HEK293 (cell line): ENCODE measurements at regions not wholly inside any gene's neighbourhood (a gene's known extent, or its start where the extent isn't known, plus 50 kb on each side); places are given as distances from the start of the nearest gene placed in this dataset.

ENCODE experiments used
- CTCF ChIA-PET: fragments of 350-600 bp; formaldehyde crosslinking; extraction: SDS; loops from one replicate; lab custom pipeline; 2021; ENCODE audit warnings: antibody characterized with exemption; lab: Yijun Ruan, JAX
- POLR2A ChIA-PET: fragments of 300-600 bp; formaldehyde crosslinking; extraction: SDS; loops from one replicate; lab custom pipeline; 2020; ENCODE audit warnings: antibody characterized with exemption, inconsistent platforms; lab: Yijun Ruan, JAX
- H3K27ac ChIP-seq: fragments of 200-500 bp; sonication (Bioruptor generic); 2 replicates; pipeline ENCODE4 v1.5.1; 2014; ENCODE audit warnings: low read depth, low read length, control low read depth, inconsistent platforms; ENCODE audit errors: extremely low read depth
- H3K36me3 ChIP-seq, 2 experiments: fragments of 200-500 bp in 1 of 2; sonication (Bioruptor generic) in 1 of 2; 1 replicate in 1 of 2; 2 replicates in 1 of 2; pipeline ENCODE4 v1.5.1; 2014 to 2017; ENCODE audit warnings: inconsistent platforms in 2 of 2, low read length in 2 of 2; ENCODE audit not compliant: control insufficient read depth in 2 of 2, insufficient read depth in 1 of 2
- H3K4me1 ChIP-seq: fragments of 200-500 bp; sonication (Bioruptor generic); 2 replicates; pipeline ENCODE4 v1.5.1; 2014; ENCODE audit warnings: mild to moderate bottlenecking, low read length, inconsistent platforms; ENCODE audit not compliant: control insufficient read depth, insufficient read depth
- H3K4me3 ChIP-seq: 2 replicates; pipeline ENCODE4 v1.5.1; 2011; ENCODE audit warnings: low read depth, mild to moderate bottlenecking, control low read depth, low read length, moderate library complexity
- H3K9me3 ChIP-seq: fragments of 200-500 bp; sonication (Bioruptor generic); 2 replicates; pipeline ENCODE4 v1.5.1; 2014; ENCODE audit warnings: low read depth, low read length, inconsistent platforms; ENCODE audit not compliant: control insufficient read depth, insufficient read depth
- GFI1B ChIP-seq: fragments of 450-650 bp; formaldehyde crosslinking; IDR thresholded peaks from 2 replicates; pipeline ENCODE4 v1.5.1; 2016; ENCODE audit warnings: missing biosample characterization, missing genetic modification characterization
- HOXD13 ChIP-seq: sonication (generic); formaldehyde crosslinking; IDR thresholded peaks from 2 replicates; pipeline ENCODE4 v1.8.0; 2022; ENCODE audit warnings: missing genetic modification reagents, borderline replicate concordance
- KLF1 ChIP-seq: fragments of 450-650 bp; formaldehyde crosslinking; IDR thresholded peaks from 2 replicates; pipeline ENCODE4 v1.5.1; 2016; ENCODE audit warnings: missing biosample characterization, missing genetic modification characterization
- MZF1 ChIP-seq: fragments of 450-650 bp; formaldehyde crosslinking; IDR thresholded peaks from 2 replicates; pipeline ENCODE4 v1.5.1; 2017; ENCODE audit warnings: missing biosample characterization, missing genetic modification characterization, borderline replicate concordance
- SP2 ChIP-seq: fragments of 450-650 bp; formaldehyde crosslinking; IDR thresholded peaks from 2 replicates; pipeline ENCODE4 v1.5.1; 2016; ENCODE audit warnings: missing biosample characterization, missing genetic modification characterization
- TRIM28 ChIP-seq: IDR thresholded peaks from 2 replicates; pipeline ENCODE4 v1.6.1; 2011; ENCODE audit warnings: low read length, control low read depth, borderline replicate concordance
- ZFP3 ChIP-seq: fragments of 450-650 bp; formaldehyde crosslinking; IDR thresholded peaks from 2 replicates; pipeline ENCODE4 v1.5.1; 2016; ENCODE audit warnings: low read depth, missing biosample characterization, missing genetic modification characterization
- ZNF114 ChIP-seq: fragments of 450-650 bp; formaldehyde crosslinking; IDR thresholded peaks from 2 replicates; pipeline ENCODE4 v1.5.0; 2017; ENCODE audit warnings: missing biosample characterization, missing genetic modification characterization
- ZNF239 ChIP-seq: fragments of 450-650 bp; formaldehyde crosslinking; IDR thresholded peaks from 2 replicates; pipeline ENCODE4 v1.5.1; 2016; ENCODE audit warnings: missing biosample characterization, missing genetic modification characterization
- ZNF366 ChIP-seq: fragments of 450-650 bp; formaldehyde crosslinking; conservative IDR thresholded peaks from 2 replicates; pipeline ENCODE4 v1.5.1; 2016; ENCODE audit warnings: missing biosample characterization, missing genetic modification characterization
- ZNF433 ChIP-seq: fragments of 450-650 bp; formaldehyde crosslinking; IDR thresholded peaks from 2 replicates; pipeline ENCODE4 v1.5.1; 2016; ENCODE audit warnings: missing biosample characterization, missing genetic modification characterization, low read depth
- ZNF473 ChIP-seq: fragments of 450-650 bp; formaldehyde crosslinking; IDR thresholded peaks from 2 replicates; pipeline ENCODE4 v1.5.1; 2017; ENCODE audit warnings: missing biosample characterization, missing genetic modification characterization
- ZNF548 ChIP-seq: fragments of 450-650 bp; formaldehyde crosslinking; IDR thresholded peaks from 2 replicates; pipeline ENCODE4 v1.5.1; 2016; ENCODE audit warnings: missing biosample characterization, missing genetic modification characterization
- ZNF549 ChIP-seq: fragments of 450-650 bp; IDR thresholded peaks from 2 replicates; pipeline ENCODE4 v1.5.1; 2018; ENCODE audit warnings: missing biosample characterization, missing genetic modification characterization, mild to moderate bottlenecking, inconsistent platforms, moderate library complexity
- ZNF670 ChIP-seq: fragments of 450-650 bp; formaldehyde crosslinking; IDR thresholded peaks from 2 replicates; pipeline ENCODE4 v1.5.1; 2016; ENCODE audit warnings: missing biosample characterization, missing genetic modification characterization, low read depth
- ZNF707 ChIP-seq: fragments of 450-650 bp; formaldehyde crosslinking; IDR thresholded peaks from 2 replicates; pipeline ENCODE4 v1.5.1; 2016; ENCODE audit warnings: missing biosample characterization, missing genetic modification characterization
- ZNF747 ChIP-seq: fragments of 450-650 bp; formaldehyde crosslinking; IDR thresholded peaks from 2 replicates; pipeline ENCODE4 v1.5.1; 2016; ENCODE audit warnings: missing biosample characterization, missing genetic modification characterization
- ZSCAN23 ChIP-seq: fragments of 450-650 bp; formaldehyde crosslinking; IDR thresholded peaks from 2 replicates; pipeline ENCODE4 v1.5.1; 2016; ENCODE audit warnings: missing biosample characterization, missing genetic modification characterization
- TF ChIP-seq, protein P1 (sequence below): fragments of 450-650 bp; formaldehyde crosslinking; IDR thresholded peaks from 2 replicates; pipeline ENCODE4 v1.5.1; 2016; ENCODE audit warnings: missing biosample characterization, missing genetic modification characterization
- TF ChIP-seq, protein P2 (sequence below): fragments of 450-650 bp; formaldehyde crosslinking; IDR thresholded peaks from 2 replicates; pipeline ENCODE4 v1.5.1; 2016; ENCODE audit warnings: missing biosample characterization, missing genetic modification characterization
- TF ChIP-seq, protein P3 (sequence below): fragments of 450-650 bp; formaldehyde crosslinking; IDR thresholded peaks from 2 replicates; pipeline ENCODE4 v1.5.1; 2017; ENCODE audit warnings: missing biosample characterization, mild to moderate bottlenecking, missing genetic modification characterization, moderate library complexity
- TF ChIP-seq, protein P4 (sequence below): fragments of 450-650 bp; IDR thresholded peaks from 2 replicates; pipeline ENCODE4 v1.5.1; 2018; ENCODE audit warnings: missing biosample characterization, missing genetic modification characterization

DNA sequence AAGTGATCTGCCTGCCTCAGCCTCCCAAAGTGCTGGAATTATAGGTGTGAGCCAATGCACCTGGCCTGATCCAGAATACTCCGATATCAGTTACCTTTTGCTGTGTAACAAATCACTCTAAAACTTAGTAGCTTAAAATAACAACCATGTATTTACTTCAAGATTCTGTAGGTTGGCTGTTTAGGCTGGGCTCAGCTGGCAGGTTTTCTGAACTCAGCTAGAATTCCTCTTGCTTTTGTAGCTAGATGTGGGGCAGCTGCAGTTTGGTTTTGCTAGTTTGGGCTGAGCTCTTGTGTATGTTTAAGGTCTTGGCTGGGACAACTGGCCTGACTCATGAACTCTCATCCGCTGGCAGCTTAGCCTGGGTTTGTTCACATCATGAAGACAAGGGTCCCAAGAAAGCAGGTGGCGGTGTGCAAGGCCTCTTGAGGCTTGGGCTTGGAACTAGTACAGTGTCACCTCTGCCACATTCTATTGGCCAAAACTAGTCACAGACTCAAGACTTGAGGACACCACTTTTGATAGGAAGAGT is 138.3 kb upstream of the SHB start:
- H3K4me1 ChIP-seq, result no peaks in the 10 kb centered on the region
- H3K9me3 ChIP-seq, result no peaks in the 10 kb centered on the region
- POLR2A ChIA-PET, result no interaction called here
- TF ChIP-seq ZNF433 (tag by site-specific recombination) (no peak), ZNF366 (tag by site-specific recombination) (no peak), ZSCAN23 (no peak), ZNF747 (tag by site-specific recombination) (no peak), HOXD13 (CRISPR knock-in tag) (no peak), ZNF707 (tag by site-specific recombination) (no peak), ZNF114 (no peak), ZNF548 (tag by site-specific recombination) (no peak), ZNF670 (tag by site-specific recombination) (no peak), ZNF549 (tag by site-specific recombination) (no peak)
- TF ChIP-seq, protein P1, sequence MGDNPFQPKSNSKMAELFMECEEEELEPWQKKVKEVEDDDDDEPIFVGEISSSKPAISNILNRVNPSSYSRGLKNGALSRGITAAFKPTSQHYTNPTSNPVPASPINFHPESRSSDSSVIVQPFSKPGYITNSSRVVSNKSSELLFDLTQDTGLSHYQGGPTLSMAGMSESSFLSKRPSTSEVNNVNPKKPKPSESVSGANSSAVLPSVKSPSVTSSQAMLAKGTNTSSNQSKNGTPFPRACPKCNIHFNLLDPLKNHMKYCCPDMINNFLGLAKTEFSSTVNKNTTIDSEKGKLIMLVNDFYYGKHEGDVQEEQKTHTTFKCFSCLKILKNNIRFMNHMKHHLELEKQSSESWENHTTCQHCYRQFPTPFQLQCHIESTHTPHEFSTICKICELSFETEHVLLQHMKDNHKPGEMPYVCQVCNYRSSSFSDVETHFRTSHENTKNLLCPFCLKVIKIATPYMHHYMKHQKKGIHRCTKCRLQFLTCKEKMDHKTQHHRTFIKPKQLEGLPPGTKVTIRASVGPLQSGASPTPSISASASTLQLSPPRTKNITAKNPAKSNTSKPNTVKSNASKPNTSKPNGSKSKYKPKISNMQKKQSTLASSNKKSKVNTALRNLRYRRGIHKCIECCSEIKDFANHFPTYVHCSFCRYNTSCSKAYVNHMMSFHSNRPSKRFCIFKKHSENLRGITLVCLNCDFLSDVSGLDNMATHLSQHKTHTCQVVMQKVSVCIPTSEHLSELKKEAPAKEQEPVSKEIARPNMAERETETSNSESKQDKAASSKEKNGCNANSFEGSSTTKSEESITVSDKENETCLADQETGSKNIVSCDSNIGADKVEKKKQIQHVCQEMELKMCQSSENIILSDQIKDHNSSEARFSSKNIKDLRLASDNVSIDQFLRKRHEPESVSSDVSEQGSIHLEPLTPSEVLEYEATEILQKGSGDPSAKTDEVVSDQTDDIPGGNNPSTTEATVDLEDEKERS (tag by site-specific recombination), result no peak
- H3K36me3 ChIP-seq, result no peaks in the 10 kb centered on the region
- H3K4me3 ChIP-seq, result no peak overlapping the region
- no peak overlapping the region for H3K27ac ChIP-seq
- CTCF ChIA-PET, result no interaction called here

DNA sequence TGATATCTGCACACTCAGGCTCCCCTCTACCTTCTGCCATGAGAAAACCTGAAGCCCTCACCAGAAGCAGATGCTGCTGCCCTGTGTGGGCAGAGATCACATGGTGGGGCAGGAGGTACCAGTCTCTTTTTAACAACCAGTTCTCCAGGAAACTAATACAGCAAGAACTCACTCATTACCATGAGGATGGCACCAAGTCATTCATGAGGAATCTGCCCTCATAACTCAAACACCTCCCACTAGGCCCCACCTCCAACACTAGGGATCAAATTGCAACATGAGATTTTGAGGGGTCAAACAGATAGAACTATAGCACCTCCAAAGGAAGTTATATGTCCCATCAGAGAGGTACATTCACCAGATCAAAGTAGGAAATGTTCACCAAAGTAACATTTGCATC is 136.3 kb upstream of the SHB start:
- Histone ChIP-seq H3K4me1 (no peaks in the 10 kb centered on the region), H3K27ac (no peak overlapping the region), H3K4me3 (no peak overlapping the region), H3K9me3 (no peaks in the 10 kb centered on the region), H3K36me3 (no peaks in the 10 kb centered on the region)
- ChIA-PET CTCF (no interaction called here), POLR2A (no interaction called here)
- no peak for TF ChIP-seq ZNF473
- no peak for TF ChIP-seq TRIM28
- no peak for TF ChIP-seq MZF1
- no peak for TF ChIP-seq ZFP3

DNA sequence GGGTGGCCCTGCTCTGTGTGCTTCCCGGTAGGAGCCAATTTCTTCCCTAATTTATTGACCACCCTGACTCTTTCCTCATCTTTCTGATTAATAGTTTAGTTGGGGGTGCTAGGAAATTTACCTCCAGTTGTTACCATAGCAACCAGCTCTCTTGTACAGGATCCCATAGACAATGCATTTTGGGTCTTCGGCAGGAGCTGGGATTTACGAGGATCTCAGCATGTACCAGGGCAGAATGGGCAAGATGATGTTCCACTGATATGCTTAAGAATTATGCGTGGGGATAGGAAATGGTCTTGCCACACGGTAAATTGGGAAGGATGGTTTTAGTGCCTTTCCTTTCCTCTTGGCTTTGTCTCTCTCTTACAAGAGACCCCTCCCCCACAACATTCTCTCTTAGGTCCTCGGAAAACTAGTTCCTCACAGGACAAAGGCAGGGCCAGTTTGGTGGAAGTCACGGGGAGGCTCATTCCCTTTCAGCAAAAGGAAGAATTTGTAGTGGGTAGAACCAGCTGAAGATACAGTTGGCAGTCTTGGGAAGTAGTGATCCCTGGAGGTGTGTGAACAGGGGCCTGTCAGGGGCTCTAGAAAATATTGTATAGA is 133.4 kb upstream of the SHB start:
- no peaks in the 10 kb centered on the region for H3K36me3 ChIP-seq
- no peaks in the 10 kb centered on the region for H3K4me1 ChIP-seq
- H3K4me3 ChIP-seq, result no peak overlapping the region
- no peaks in the 10 kb centered on the region for H3K9me3 ChIP-seq
- POLR2A ChIA-PET, result no interaction called here
- no peak overlapping the region for H3K27ac ChIP-seq
- TF ChIP-seq, protein P2, sequence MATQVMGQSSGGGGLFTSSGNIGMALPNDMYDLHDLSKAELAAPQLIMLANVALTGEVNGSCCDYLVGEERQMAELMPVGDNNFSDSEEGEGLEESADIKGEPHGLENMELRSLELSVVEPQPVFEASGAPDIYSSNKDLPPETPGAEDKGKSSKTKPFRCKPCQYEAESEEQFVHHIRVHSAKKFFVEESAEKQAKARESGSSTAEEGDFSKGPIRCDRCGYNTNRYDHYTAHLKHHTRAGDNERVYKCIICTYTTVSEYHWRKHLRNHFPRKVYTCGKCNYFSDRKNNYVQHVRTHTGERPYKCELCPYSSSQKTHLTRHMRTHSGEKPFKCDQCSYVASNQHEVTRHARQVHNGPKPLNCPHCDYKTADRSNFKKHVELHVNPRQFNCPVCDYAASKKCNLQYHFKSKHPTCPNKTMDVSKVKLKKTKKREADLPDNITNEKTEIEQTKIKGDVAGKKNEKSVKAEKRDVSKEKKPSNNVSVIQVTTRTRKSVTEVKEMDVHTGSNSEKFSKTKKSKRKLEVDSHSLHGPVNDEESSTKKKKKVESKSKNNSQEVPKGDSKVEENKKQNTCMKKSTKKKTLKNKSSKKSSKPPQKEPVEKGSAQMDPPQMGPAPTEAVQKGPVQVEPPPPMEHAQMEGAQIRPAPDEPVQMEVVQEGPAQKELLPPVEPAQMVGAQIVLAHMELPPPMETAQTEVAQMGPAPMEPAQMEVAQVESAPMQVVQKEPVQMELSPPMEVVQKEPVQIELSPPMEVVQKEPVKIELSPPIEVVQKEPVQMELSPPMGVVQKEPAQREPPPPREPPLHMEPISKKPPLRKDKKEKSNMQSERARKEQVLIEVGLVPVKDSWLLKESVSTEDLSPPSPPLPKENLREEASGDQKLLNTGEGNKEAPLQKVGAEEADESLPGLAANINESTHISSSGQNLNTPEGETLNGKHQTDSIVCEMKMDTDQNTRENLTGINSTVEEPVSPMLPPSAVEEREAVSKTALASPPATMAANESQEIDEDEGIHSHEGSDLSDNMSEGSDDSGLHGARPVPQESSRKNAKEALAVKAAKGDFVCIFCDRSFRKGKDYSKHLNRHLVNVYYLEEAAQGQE (tag by site-specific recombination), result no peak
- no peak for TF ChIP-seq ZNF239 (tag by site-specific recombination)
- TF ChIP-seq, protein P3, sequence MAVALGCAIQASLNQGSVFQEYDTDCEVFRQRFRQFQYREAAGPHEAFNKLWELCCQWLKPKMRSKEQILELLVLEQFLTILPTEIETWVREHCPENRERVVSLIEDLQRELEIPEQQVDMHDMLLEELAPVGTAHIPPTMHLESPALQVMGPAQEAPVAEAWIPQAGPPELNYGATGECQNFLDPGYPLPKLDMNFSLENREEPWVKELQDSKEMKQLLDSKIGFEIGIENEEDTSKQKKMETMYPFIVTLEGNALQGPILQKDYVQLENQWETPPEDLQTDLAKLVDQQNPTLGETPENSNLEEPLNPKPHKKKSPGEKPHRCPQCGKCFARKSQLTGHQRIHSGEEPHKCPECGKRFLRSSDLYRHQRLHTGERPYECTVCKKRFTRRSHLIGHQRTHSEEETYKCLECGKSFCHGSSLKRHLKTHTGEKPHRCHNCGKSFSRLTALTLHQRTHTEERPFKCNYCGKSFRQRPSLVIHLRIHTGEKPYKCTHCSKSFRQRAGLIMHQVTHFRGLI, result no peak
- TF ChIP-seq GFI1B (tag by site-specific recombination), result no peak
- TF ChIP-seq ZNF549 (tag by site-specific recombination), result no peak
- no peak for TF ChIP-seq KLF1
- TF ChIP-seq, protein P4, sequence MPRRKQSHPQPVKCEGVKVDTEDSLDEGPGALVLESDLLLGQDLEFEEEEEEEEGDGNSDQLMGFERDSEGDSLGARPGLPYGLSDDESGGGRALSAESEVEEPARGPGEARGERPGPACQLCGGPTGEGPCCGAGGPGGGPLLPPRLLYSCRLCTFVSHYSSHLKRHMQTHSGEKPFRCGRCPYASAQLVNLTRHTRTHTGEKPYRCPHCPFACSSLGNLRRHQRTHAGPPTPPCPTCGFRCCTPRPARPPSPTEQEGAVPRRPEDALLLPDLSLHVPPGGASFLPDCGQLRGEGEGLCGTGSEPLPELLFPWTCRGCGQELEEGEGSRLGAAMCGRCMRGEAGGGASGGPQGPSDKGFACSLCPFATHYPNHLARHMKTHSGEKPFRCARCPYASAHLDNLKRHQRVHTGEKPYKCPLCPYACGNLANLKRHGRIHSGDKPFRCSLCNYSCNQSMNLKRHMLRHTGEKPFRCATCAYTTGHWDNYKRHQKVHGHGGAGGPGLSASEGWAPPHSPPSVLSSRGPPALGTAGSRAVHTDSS (tag by site-specific recombination), result no peak
- TF ChIP-seq SP2 (tag by site-specific recombination), result no peak
- CTCF ChIA-PET, result no interaction called here
